T-helper 9 cell (primary cell): ENCODE measurements at regions not wholly inside any gene's neighbourhood (a gene's known extent, or its start where the extent isn't known, plus 50 kb on each side); places are given as distances from the start of the nearest gene placed in this dataset.
"Not testable (repeated sequence)": the region's sequence is repeated elsewhere in the genome, so short reads cannot be mapped to it uniquely, and the experiment has no call there.

Experiments used
- DNase-seq: peaks from one replicate; pipeline ENCODE4 v3.0.0-alpha.2; 2020

- DNase-seq: no peak
Observed at GRCh38 chr3:152103257-152103656, 165.5 kb upstream of the MBNL1 start.

DNA sequence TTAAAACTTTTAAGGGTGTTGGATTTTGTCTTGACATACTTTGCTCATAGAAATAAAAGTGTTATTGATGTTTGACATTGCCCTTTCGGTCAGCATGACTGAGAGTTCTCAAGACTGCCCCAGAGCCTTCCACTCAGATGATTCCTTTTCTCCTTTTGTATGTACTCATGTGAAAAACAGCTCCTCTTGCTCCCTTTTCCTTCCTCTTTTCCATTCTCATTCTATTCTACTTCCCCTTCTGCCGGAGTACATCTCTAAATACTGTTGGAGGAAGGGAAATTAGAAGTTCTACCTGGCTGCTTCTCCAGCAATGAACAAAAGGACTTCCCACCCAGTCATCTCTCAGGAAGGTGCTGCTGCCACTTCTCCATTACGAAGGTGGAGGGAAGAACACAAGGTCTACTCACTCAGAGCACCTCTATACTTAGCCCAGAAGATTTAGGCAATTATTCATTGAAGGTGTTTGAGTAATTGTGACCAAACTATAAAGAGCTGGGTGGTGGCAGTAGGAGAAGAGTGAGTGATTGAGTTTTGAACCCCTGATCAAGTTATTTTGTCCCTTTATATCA lies 163.8 kb upstream of the MBNL1 start:
- no peak for DNase-seq

DNA sequence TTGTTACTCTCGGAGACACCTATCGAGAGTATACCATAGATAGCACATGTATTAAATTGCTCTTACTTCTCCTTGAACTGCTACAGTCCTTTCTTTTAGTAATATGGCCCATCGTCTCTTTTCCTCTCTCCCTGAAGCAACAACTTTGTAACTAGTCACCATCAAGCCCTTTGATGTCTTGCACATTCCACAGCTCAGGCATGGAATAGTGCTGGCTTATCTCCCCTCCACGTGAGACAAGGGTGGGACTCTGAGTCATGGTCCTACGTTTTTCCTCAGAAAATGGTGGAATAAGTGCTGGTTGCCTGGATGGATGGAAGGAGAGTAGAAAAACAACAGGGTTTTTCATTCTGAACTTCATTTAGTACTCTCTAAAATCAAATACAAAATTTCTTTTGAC lies 163.3 kb upstream of the MBNL1 start:
- DNase-seq: no peak

DNA sequence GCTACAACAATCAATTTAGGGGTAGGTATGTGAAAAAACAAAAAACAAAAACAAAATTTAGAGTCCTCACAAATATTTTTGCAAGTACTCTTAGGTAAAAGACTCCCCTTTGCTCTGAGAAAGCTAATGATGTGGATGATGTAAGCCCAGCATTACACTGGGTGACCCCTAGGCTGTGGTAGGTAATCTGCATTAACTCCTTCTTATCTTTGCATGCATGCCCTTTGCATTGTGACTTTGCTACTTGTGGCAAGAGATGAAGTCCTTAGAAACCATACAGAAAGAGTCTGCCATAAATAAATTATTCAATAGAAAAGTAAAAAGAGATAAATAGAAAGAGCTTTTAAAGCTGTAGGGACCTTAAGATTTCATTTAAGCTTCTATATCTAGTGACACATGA lies 159.7 kb upstream of the MBNL1 start:
- no peak for DNase-seq

DNA sequence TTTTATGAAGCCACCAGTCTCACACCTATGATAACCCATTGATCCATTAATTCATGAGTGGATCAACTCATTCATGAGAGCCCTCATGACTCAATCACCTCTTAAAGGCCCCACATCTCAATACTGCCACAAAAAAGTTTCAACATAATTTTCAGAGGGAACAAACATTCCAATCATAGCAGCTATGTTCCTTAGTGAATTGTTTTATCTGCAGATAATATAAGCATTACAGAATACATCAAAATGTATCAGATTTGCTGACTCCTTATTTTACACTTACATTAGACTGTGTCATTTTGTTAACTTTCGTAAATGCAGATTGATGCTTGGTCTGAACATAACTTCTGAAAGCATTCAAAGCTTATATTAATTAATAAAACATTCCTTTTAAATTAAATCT lies 155.3 kb upstream of the MBNL1 start:
- DNase-seq: no peak

GRCh38 chr3:152113992-152114651 lies 154.6 kb upstream of the MBNL1 start:
- no peak for DNase-seq

DNA sequence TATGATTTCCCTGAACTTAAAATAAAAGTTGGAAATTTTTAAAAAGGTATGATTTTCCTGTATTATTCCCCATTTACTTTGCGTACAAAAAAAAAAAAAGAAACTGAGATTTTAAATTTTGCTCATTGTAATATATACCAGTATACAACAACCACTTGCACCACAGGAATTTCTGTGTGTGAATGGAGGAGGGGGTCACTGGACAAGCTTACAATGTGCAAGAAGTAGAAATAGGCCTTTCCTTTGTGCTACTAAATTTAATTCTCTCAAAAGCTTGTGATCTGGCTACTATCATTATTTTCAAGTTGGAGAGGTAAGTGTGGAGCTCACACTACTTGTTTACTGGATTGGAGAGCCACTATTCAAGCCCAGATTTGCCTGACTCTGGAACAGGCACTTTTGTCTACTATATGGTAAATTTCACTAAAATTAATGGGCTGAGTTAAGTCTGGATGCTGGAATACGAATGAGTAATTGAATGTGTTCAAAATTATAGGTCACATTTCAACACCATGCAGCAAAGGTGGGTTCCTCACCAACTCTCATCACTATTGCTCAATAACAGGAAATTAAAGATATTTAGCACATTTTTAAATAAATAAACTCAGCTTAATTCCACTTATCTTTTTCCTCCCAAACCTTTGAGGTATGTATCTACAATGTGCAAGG lies 148.0 kb upstream of the MBNL1 start:
- no peak for DNase-seq

- DNase-seq: no peak
Observed at GRCh38 chr3:152121270-152121636, 147.5 kb upstream of the MBNL1 start.

DNA sequence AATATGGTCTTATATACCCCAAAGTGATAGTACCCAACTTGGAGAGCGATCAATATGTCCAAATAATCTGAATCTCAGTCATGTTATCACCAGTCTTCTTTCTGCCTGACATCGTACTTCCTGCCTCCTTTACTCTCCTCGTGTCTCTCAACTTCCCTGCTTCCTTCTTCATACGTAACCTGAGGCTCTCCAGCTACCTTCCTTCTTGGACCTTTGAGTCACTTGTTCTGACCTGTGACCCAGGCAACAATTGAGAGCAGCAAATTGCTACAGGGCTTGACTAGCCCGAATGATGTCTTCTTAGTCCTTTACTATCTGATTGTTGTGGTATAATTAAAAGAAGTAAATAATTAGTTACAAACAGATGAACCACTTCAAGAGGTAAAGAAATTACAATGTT lies 145.9 kb upstream of the MBNL1 start:
- DNase-seq: no peak

DNA sequence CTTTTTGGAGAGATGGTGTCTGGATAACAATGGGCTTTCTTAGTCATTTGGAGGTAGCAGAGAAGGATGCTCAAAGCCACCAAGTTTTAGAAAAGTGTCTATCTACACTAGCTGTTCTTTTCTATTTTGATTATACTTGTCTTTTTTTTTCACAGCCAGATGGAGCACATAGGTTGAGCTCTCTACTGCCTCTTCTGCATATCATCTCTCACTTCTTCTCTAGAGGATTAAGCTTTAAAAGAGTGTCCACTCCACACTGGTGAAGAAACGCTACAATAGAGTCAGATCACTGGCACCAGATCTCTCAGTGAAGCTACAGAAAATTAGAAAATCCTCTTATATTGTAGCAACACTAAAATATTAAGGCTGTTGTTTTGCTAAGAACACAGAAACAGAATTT lies 145.3 kb upstream of the MBNL1 start:
- no peak for DNase-seq

DNA sequence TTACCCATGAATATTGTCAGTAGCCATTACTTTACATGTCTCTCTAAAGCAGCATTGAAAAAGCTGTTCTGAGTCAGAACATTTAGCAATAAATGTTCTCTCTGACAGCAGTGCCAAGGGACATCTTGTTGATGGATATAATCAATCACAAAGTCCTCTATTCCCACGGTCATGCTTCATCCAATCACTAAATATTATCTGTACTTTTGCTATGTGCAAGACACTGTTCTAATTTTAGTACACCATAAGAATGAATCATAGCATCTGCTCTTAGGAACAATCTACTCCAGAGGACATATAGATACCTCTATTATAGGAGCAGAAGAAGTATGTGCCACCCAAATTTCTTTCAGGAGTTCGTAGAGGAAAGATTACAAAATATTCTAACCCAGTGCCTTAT lies 142.5 kb upstream of the MBNL1 start:
- no peak for DNase-seq

GRCh38 chr3:152127058-152127457 lies 141.7 kb upstream of the MBNL1 start:
- DNase-seq: no peak

GRCh38 chr3:152128356-152128755 lies 140.4 kb upstream of the MBNL1 start:
- DNase-seq: no peak

DNA sequence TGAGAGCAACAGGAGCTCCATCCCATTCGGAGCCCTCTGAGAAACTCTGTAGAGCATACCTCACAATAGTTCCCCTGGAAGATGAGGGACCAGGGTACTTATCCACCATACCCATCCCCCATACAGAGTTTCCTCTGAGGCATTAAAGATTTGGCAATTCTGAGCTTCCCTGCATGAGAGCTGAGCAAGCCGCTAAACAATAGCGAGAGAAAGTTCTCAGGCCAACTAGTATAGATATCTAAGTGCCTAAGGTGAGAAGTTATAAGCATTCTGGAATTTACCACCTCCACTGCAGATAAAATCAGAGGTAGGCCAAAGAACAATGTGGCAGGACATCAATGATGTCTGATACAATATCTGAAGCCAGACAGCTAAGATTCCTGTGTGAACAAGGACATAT lies 129.1 kb upstream of the MBNL1 start:
- no peak for DNase-seq

DNA sequence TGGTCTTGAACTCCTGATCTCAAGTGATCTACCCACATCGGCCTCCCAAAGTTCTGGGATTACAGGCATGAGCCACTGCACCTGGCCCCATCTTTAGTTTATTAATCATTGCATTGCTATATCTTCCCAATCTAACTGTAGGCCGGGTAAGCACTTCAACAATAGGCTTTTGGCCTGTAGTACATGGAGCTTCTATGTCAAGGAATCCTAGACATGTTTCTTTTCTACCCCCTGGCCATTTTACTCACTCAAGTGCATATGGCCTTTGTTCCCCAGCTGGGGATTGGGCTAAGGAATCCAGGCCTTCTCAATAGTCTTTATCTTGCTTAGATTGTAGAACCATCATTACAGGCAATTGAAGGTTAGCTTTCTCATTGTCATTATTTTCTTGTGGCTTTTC lies 122.3 kb upstream of the MBNL1 start:
- no peak for DNase-seq

GRCh38 chr3:152147748-152148147 lies 121.0 kb upstream of the MBNL1 start:
- no peak for DNase-seq

DNA sequence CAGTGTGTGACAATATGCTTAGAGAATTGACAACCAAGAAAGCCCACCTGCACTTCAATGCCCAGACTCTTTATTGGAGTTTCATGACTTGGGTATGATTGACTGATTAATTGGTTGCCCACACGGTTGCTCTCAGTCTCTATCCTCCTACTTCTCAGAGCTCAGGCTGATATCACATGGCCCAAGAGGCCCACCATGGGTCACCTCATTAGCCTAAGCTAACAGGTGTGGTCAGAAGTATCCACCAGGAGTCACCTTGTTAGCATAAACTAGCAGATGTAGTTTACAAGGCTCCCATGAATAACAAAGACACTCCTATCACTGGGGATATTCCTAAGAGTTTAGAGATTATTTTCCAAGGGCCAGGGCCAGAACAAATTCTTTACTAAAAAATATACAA lies 120.2 kb upstream of the MBNL1 start:
- no peak for DNase-seq

DNA sequence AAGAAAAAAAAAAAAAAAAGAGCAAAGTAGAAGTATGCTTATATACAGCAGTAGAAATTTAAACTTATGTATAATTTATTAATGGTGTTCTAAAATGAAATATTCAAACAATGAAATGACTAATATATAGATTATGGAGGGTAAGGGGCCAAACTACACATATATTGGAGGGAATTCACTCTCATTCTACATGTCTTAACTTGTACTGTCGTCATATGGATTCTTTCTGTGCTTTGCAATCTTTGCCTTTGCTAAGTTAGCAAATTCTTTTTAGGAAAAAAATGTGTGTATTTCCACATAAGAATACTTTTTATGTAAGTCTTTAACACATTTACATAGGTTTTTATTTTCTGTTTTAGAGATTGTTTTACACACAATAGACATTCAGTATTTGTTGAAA lies 118.9 kb upstream of the MBNL1 start:
- no peak for DNase-seq

- no peak for DNase-seq
Observed at GRCh38 chr3:152151216-152151876, 117.4 kb upstream of the MBNL1 start.

GRCh38 chr3:152151877-152152765 lies 116.6 kb upstream of the MBNL1 start:
- not testable (repeated sequence) for DNase-seq

GRCh38 chr3:152153115-152153514 lies 115.6 kb upstream of the MBNL1 start:
- DNase-seq: not testable (repeated sequence)

DNA sequence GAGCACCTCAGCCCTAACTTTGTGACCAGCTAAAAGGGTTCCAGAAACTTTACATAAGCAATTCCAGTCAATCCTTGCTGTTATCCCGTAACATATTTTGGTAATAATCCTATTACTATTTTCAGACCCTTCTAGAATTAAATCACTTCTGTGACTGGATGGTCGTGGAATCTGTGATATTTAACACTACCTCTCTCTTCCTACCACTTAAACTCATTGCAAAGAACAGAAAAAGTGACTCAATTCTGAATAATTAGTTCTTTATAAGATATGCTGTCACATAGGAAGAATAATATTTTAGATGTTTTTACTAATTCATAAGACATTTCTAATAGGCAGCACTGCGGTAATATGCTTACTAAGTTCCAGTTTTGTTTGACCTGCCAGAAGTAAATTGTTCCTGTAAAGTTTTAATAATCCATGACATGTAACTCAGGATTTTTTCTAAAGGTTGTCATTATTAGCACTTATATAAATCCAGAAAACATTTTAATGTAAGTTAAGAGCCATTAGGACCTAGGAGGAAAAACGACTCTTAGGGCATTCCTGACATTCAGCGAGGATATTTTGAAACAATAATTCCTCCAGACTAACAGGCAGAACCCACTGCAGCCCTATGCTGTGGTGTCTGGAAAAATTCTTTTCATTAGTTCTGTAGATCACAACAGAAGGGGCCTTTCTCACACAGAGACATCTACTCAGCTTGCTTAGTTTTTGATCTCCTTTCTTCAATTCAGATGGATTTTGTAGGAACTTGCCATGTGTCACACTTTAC lies 113.3 kb upstream of the MBNL1 start:
- no peak for DNase-seq
